D721Med (cell line): ENCODE measurements at regions not wholly inside any gene's neighbourhood (a gene's known extent, or its start where the extent isn't known, plus 50 kb on each side); places are given as distances from the start of the nearest gene placed in this dataset.
"Not testable (repeated sequence)": the region's sequence is repeated elsewhere in the genome, so short reads cannot be mapped to it uniquely, and the experiment has no call there.

ENCODE experiments used
- DNase-seq: peaks from one replicate; pipeline ENCODE4 v3.0.0; 2011; ENCODE audit warnings: low spot score; ENCODE audit not compliant: insufficient read length
- FAIRE-seq: peaks from 2 replicates; lab custom pipeline; 2011; peaks lifted over from hg19 to GRCh38; lab: Jason Lieb, UNC
- TF ChIP-seq, protein P1 (sequence below): IDR thresholded peaks from 2 replicates; pipeline ENCODE4 v1.5.1; 2012; ENCODE audit warnings: mild to moderate bottlenecking, control low read depth; ENCODE audit not compliant: insufficient read depth; ENCODE audit errors: missing control alignments

- no peak for DNase-seq
- TF ChIP-seq, protein P1, sequence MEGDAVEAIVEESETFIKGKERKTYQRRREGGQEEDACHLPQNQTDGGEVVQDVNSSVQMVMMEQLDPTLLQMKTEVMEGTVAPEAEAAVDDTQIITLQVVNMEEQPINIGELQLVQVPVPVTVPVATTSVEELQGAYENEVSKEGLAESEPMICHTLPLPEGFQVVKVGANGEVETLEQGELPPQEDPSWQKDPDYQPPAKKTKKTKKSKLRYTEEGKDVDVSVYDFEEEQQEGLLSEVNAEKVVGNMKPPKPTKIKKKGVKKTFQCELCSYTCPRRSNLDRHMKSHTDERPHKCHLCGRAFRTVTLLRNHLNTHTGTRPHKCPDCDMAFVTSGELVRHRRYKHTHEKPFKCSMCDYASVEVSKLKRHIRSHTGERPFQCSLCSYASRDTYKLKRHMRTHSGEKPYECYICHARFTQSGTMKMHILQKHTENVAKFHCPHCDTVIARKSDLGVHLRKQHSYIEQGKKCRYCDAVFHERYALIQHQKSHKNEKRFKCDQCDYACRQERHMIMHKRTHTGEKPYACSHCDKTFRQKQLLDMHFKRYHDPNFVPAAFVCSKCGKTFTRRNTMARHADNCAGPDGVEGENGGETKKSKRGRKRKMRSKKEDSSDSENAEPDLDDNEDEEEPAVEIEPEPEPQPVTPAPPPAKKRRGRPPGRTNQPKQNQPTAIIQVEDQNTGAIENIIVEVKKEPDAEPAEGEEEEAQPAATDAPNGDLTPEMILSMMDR, result no peak
- no peak for FAIRE-seq
Measured at GRCh38 chr14:42499137-42499536, 892.5 kb downstream of the LRFN5 start.

DNA sequence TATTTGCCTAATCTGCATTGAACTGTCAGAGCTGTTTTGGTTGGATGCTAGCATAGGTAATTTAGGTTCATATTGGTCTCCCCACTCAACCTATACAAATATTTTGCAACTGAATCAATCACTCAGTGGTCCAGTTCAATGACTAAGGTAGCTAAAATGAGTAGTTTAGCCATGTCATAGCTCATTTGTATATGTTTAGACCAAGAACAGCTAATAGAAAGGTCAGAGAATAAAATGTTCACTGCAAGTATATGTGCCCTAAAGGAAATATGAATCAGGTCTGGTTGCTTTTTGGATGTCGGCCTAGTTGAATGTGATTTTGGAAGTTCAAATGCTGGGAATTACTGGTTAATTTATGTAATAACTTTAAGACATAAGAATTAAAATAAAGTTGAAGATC, 883.9 kb downstream of the LRFN5 start:
- TF ChIP-seq, protein P1, result no peak
- no peak for DNase-seq
- no peak for FAIRE-seq

DNA sequence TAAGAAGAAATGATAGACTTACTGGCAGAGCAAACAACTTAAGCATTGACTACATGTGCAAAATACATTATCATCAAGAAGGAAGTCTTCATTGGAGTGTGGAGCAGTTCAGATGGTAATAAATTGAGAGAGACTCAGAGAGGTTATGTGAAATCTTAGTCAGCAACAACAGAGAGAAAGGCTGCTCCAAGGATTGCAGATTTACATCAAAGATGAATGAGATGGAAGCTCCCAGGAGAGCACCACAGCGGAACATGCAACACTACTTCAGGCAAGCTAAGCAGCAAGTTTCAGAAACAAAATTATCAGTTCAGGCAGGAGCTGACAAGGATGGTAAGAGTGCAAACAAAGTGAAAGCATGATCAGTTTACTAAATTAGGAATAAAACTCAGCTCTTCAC, 882.3 kb downstream of the LRFN5 start:
- FAIRE-seq, result no peak
- TF ChIP-seq, protein P1, result no peak
- DNase-seq, result no peak

GRCh38 chr14:42482345-42482971, 875.8 kb downstream of the LRFN5 start:
- FAIRE-seq, DNase-seq: not testable (repeated sequence)

- not testable (repeated sequence) for FAIRE-seq, DNase-seq
Measured at GRCh38 chr14:42481714-42482113, 875.0 kb downstream of the LRFN5 start.

GRCh38 chr14:42480255-42480654, 873.6 kb downstream of the LRFN5 start:
- TF ChIP-seq, protein P1, result no peak
- FAIRE-seq, result no peak
- no peak for DNase-seq

DNA sequence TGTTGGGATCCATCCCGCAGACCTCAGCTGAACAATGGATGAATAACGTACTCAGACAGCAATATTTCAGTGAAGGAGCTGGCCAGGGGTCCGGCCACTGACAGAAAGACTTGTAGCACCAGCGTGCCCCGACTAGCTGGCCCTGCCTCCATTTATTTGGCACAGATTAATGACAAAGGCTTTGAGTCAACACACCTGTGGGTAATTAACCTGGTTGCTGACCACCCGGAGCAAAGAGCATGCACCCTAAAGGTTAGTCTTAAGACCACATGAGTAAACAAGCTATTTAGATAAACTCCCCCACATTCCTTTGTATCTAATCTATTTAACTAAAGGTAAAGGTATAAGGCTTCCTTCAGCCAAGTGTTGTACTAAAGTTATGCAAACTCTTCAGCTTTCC, 868.6 kb downstream of the LRFN5 start:
- no peak for FAIRE-seq
- no peak for DNase-seq
- TF ChIP-seq, protein P1, result no peak

DNA sequence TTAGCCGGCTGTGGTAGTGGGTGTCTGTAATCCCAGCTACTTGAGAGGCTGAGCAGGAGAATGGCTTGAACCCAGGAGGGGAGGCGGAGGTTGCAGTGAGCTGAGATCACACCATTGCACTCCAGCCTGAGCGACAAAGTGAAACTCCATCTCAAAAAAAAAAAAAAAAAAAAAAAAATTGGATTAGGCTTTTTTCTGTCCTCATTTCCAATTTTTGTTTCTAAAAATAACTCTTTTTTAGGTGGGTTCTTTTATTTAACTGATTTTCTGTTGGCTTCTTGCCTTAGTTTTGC, 863.7 kb downstream of the LRFN5 start:
- no peak for FAIRE-seq
- no peak for DNase-seq
- TF ChIP-seq, protein P1, result no peak
